T-helper 1 cell (primary cell): ENCODE measurements at regions not wholly inside any gene's neighbourhood (a gene's known extent, or its start where the extent isn't known, plus 50 kb on each side); places are given as distances from the start of the nearest gene placed in this dataset.
"Not testable (repeated sequence)": the region's sequence is repeated elsewhere in the genome, so short reads cannot be mapped to it uniquely, and the experiment has no call there.

Experiments
- DNase-seq, 5 donors: peaks; one replicate each; pipeline ENCODE4 v3.0.0-alpha.2; 2012 to 2020

GRCh38 chr3:110629917-110630316, 441.7 kb upstream of the NECTIN3 start:
- no peak for DNase-seq

- DNase-seq = no peak
Observed at GRCh38 chr3:110644203-110644602, 427.4 kb upstream of the NECTIN3 start.

GRCh38 chr3:110646055-110646454, 425.6 kb upstream of the NECTIN3 start:
- no peak for DNase-seq

GRCh38 chr3:110646496-110646895, 425.1 kb upstream of the NECTIN3 start:
- DNase-seq = no peak

GRCh38 chr3:110647586-110647985, 424.0 kb upstream of the NECTIN3 start:
- no peak for DNase-seq

GRCh38 chr3:110650741-110651140, 420.9 kb upstream of the NECTIN3 start:
- DNase-seq = no peak

GRCh38 chr3:110654843-110655502, 416.6 kb upstream of the NECTIN3 start:
- DNase-seq = no peak

GRCh38 chr3:110656394-110657025, 415.1 kb upstream of the NECTIN3 start:
- no peak for DNase-seq

GRCh38 chr3:110664148-110664547, 407.5 kb upstream of the NECTIN3 start:
- no peak for DNase-seq

- DNase-seq = no peak
Observed at GRCh38 chr3:110666495-110666894, 405.1 kb upstream of the NECTIN3 start.

GRCh38 chr3:110667216-110667615, 404.4 kb upstream of the NECTIN3 start:
- DNase-seq = no peak

- DNase-seq = no peak
Observed at GRCh38 chr3:110670407-110670806, 401.2 kb upstream of the NECTIN3 start.

- no peak for DNase-seq
Observed at GRCh38 chr3:110677506-110677905, 394.1 kb upstream of the NECTIN3 start.

- no peak for DNase-seq
Observed at GRCh38 chr3:110679285-110679684, 392.3 kb upstream of the NECTIN3 start.

- no peak for DNase-seq
Observed at GRCh38 chr3:110680450-110680849, 391.2 kb upstream of the NECTIN3 start.

- DNase-seq = no peak
Observed at GRCh38 chr3:110684466-110684865, 387.1 kb upstream of the NECTIN3 start.

GRCh38 chr3:110685630-110686029, 386.0 kb upstream of the NECTIN3 start:
- DNase-seq = no peak

GRCh38 chr3:110686701-110687100, 384.9 kb upstream of the NECTIN3 start:
- DNase-seq = no peak

- no peak for DNase-seq
Observed at GRCh38 chr3:110687138-110687537, 384.5 kb upstream of the NECTIN3 start.

- DNase-seq = no peak
Observed at GRCh38 chr3:110697961-110698360, 373.7 kb upstream of the NECTIN3 start.

- DNase-seq = not testable (repeated sequence)
Observed at GRCh38 chr3:110704332-110704731, 367.3 kb upstream of the NECTIN3 start.

GRCh38 chr3:110708156-110708555, 363.5 kb upstream of the NECTIN3 start:
- DNase-seq = no peak

- no peak for DNase-seq
Observed at GRCh38 chr3:110710156-110710555, 361.5 kb upstream of the NECTIN3 start.

- DNase-seq = no peak
Observed at GRCh38 chr3:110710603-110711002, 361.0 kb upstream of the NECTIN3 start.
